A673 (cell line): ENCODE measurements at regions not wholly inside any gene's neighbourhood (a gene's known extent, or its start where the extent isn't known, plus 50 kb on each side); places are given as distances from the start of the nearest gene placed in this dataset.

Experiments used
- BruUV-seq: library from RNA; stranded (reverse); fragments of 400-500 nt; replicated peaks from 2 replicates; lab custom pipeline; 2021; lab: Mats Ljungman, UMichigan
- CTCF ChIA-PET: fragments of 300-600 bp; sonication (Branson Sonifier 250); formaldehyde crosslinking; loops from one replicate; lab custom pipeline; 2022; ENCODE audit warnings: antibody characterized with exemption; lab: Charles Lee
- POLR2A ChIA-PET: fragments of 300-600 bp; sonication (Branson Sonifier 250); formaldehyde crosslinking; loops from one replicate; lab custom pipeline; 2022; ENCODE audit warnings: antibody characterized with exemption; ENCODE audit not compliant: low non-redundant PET; lab: Charles Lee
- DNase-seq: peaks from one replicate; pipeline ENCODE4 v3.0.0-alpha.2; 2015; ENCODE audit warnings: low spot score
- H3K27ac ChIP-seq: fragments of 200-600 bp; sonication (generic); 2 replicates; pipeline ENCODE4 v1.5.1; 2016; ENCODE audit warnings: mixed run types, low read depth, mild to moderate bottlenecking, mixed read lengths, antibody characterized with exemption, low read length; ENCODE audit not compliant: poor library complexity, severe bottlenecking
- H3K27me3 ChIP-seq: fragments of 200-600 bp; sonication (generic); replicated peaks from 2 replicates; pipeline ENCODE4 v1.6.1; 2017; ENCODE audit warnings: mixed run types, low read depth, mild to moderate bottlenecking, mixed read lengths, antibody characterized with exemption, low read length; ENCODE audit not compliant: insufficient read depth, poor library complexity
- H3K36me3 ChIP-seq: fragments of 200-600 bp; sonication (generic); 2 replicates; pipeline ENCODE4 v1.6.1; 2016; ENCODE audit warnings: mixed run types, mild to moderate bottlenecking, mixed read lengths, antibody characterized with exemption, low read length; ENCODE audit not compliant: insufficient read depth, poor library complexity, severe bottlenecking
- H3K4me1 ChIP-seq: fragments of 200-600 bp; sonication (generic); 2 replicates; pipeline ENCODE4 v1.6.1; 2017; ENCODE audit warnings: mixed run types, mild to moderate bottlenecking, mixed read lengths, antibody characterized with exemption, low read length; ENCODE audit not compliant: insufficient read depth, poor library complexity, severe bottlenecking
- H3K4me3 ChIP-seq: fragments of 200-600 bp; sonication (generic); 2 replicates; pipeline ENCODE4 v1.5.1; 2016; ENCODE audit warnings: low read depth, mixed run types, mild to moderate bottlenecking, mixed read lengths, low read length; ENCODE audit not compliant: poor library complexity, severe bottlenecking
- H3K9me3 ChIP-seq: fragments of 200-600 bp; sonication (generic); 2 replicates; pipeline ENCODE4 v1.6.1; 2016; ENCODE audit warnings: mixed run types, low read depth, mild to moderate bottlenecking, mixed read lengths, antibody characterized with exemption, low read length; ENCODE audit not compliant: poor library complexity, severe bottlenecking
- EZH2 ChIP-seq: fragments of 200-600 bp; sonication (generic); IDR thresholded peaks from 2 replicates; pipeline ENCODE4 v1.6.1; 2017; ENCODE audit warnings: borderline replicate concordance, low read depth, mild to moderate bottlenecking, mixed read lengths, antibody characterized with exemption, low read length; ENCODE audit not compliant: poor library complexity, severe bottlenecking
- intact Hi-C: fragments of 100-400 bp; cut with micrococcal nuclease; formaldehyde crosslinking; loops from one replicate; pipeline ENCODE4 v1.10.0; 2022; ENCODE audit not compliant: unreplicated experiment
- TF ChIP-seq, protein P1 (sequence below): fragments of 300-800, 200-600 bp; sonication (generic); conservative IDR thresholded peaks from 2 replicates; pipeline ENCODE4 v1.5.1; 2017; ENCODE audit warnings: low read depth, mild to moderate bottlenecking, antibody characterized with exemption, low read length, moderate library complexity, mixed read lengths

DNA sequence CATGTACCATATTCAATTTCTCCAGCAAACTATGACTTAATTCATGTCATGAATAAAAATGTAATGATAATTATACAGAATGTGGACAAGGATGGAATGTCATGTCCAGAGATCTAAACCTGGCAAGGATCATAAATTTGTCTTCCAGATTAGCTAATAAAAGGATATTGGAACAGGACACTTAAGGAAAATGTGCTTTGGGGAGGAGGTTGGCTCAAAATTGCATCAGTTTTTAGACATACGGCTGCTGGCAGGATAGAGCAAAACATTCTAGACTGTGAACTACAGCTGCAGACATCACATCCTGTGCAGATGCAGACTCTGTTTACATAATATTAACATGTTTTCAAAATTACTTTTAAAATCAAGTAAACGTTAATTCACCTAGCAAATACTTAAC is 248.4 kb downstream of the TLR4 start:
- intact Hi-C loops = no loop called here
- no peak for DNase-seq
- no peaks in the 10 kb centered on the region for H3K4me1 ChIP-seq
- POLR2A ChIA-PET = no interaction called here
- BruUV-seq = no TSS peak
- H3K27me3 ChIP-seq = no peaks in the 10 kb centered on the region
- H3K27ac ChIP-seq = no peak overlapping the region
- CTCF ChIA-PET = no interaction called here
- no peak overlapping the region for H3K4me3 ChIP-seq
- H3K9me3 ChIP-seq = no peaks in the 10 kb centered on the region
- H3K36me3 ChIP-seq = no peaks in the 10 kb centered on the region
- TF ChIP-seq, protein P1, sequence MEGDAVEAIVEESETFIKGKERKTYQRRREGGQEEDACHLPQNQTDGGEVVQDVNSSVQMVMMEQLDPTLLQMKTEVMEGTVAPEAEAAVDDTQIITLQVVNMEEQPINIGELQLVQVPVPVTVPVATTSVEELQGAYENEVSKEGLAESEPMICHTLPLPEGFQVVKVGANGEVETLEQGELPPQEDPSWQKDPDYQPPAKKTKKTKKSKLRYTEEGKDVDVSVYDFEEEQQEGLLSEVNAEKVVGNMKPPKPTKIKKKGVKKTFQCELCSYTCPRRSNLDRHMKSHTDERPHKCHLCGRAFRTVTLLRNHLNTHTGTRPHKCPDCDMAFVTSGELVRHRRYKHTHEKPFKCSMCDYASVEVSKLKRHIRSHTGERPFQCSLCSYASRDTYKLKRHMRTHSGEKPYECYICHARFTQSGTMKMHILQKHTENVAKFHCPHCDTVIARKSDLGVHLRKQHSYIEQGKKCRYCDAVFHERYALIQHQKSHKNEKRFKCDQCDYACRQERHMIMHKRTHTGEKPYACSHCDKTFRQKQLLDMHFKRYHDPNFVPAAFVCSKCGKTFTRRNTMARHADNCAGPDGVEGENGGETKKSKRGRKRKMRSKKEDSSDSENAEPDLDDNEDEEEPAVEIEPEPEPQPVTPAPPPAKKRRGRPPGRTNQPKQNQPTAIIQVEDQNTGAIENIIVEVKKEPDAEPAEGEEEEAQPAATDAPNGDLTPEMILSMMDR = no peak
- no peak for TF ChIP-seq EZH2

DNA sequence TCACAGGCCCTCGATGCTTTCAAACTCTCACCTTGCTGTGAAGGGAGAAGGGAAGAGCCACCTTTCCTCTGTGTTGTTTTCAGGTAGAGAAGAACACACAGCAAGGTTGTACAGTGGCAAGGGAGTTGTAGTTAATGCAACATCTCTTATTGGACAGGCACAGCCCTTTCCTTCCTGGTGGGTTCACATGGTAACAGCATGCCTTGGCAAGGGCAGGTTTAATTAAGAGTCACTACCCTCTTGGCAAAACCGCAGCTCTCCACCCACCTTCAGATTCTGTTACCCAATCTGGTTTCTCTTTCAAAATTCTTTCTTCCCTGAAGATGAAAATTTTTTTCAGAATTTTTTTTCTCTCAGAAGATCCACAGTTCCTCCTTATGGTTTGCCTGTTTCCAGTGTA is 253.1 kb downstream of the TLR4 start:
- no peaks in the 10 kb centered on the region for H3K36me3 ChIP-seq
- H3K27ac ChIP-seq = no peak overlapping the region
- H3K9me3 ChIP-seq = no peaks in the 10 kb centered on the region
- POLR2A ChIA-PET = no interaction called here
- H3K4me1 ChIP-seq = no peaks in the 10 kb centered on the region
- TF ChIP-seq EZH2 = no peak
- TF ChIP-seq, protein P1 = no peak
- intact Hi-C loops = no loop called here
- no peak for DNase-seq
- CTCF ChIA-PET = no interaction called here
- no peaks in the 10 kb centered on the region for H3K27me3 ChIP-seq
- BruUV-seq = no TSS peak
- H3K4me3 ChIP-seq = no peak overlapping the region

DNA sequence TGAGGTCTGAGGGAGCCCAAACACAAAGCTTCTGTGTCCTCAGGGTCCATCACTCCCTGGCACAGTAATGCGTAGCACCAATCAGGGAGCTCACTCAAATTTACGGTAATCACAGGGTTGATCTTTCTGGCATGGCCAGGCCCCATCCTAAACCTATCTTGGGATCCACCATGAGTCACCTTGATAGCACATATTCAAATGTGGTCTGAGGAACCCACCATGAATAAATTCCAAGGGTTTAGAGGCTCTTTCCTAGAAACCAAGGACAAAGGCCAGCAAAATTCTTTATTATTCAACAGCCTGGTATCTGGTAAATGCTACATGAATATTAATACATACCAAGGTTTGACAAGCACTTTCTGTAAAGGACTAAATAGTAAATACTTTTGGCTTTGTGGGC is 254.5 kb downstream of the TLR4 start:
- no peak for TF ChIP-seq EZH2
- TF ChIP-seq, protein P1 = no peak
- POLR2A ChIA-PET = no interaction called here

More for the DNA sequence above, 254.5 kb downstream of the TLR4 start:
- no peaks in the 10 kb centered on the region for H3K4me1 ChIP-seq
- intact Hi-C loops = no loop called here
- no peak overlapping the region for H3K27ac ChIP-seq
- H3K27me3 ChIP-seq = no peaks in the 10 kb centered on the region
- H3K9me3 ChIP-seq = no peaks in the 10 kb centered on the region
- H3K36me3 ChIP-seq = no peaks in the 10 kb centered on the region
- CTCF ChIA-PET = no interaction called here
- no peak overlapping the region for H3K4me3 ChIP-seq
- no TSS peak for BruUV-seq
- DNase-seq = no peak
